DMS153 (cell line): ENCODE measurements at regions not wholly inside any gene's neighbourhood (a gene's known extent, or its start where the extent isn't known, plus 50 kb on each side); places are given as distances from the start of the nearest gene placed in this dataset.
"Not testable (repeated sequence)": the region's sequence is repeated elsewhere in the genome, so short reads cannot be mapped to it uniquely, and the experiment has no call there.

Source experiments
- DNase-seq: peaks from one replicate; lab custom pipeline; 2025; lab: John Stamatoyannopoulos, UW

- DNase-seq: no peak
These were observed 51.7 kb downstream of the FAM50B start for GRCh38 chr6:3900744-3901336.

GRCh38 chr6:3902871-3903648, 53.9 kb downstream of the FAM50B start:
- DNase-seq: no peak

GRCh38 chr6:3904518-3904917, 55.3 kb downstream of the FAM50B start:
- no peak for DNase-seq

GRCh38 chr6:3905945-3906845, 57.0 kb downstream of the FAM50B start:
- DNase-seq: no peak

GRCh38 chr6:3906846-3907151, 57.6 kb downstream of the FAM50B start:
- DNase-seq: no peak

- no peak for DNase-seq
These were observed 59.0 kb downstream of the FAM50B start for GRCh38 chr6:3908223-3908622.

GRCh38 chr6:3908961-3909360, 59.8 kb downstream of the FAM50B start:
- DNase-seq: no peak

- DNase-seq: no peak
These were observed 61.0 kb downstream of the FAM50B start for GRCh38 chr6:3910106-3910663.

- no peak for DNase-seq
These were observed 62.0 kb downstream of the FAM50B start for GRCh38 chr6:3911130-3911529.

GRCh38 chr6:3911614-3912336, 62.6 kb downstream of the FAM50B start:
- DNase-seq: no peak

GRCh38 chr6:3912361-3913076, 63.3 kb downstream of the FAM50B start:
- no peak for DNase-seq

- DNase-seq: peak; percentile 31
These were observed 64.1 kb downstream of the FAM50B start for GRCh38 chr6:3913077-3913957.

GRCh38 chr6:3913958-3914337, 64.8 kb downstream of the FAM50B start:
- DNase-seq: no peak

- DNase-seq: no peak
These were observed 66.1 kb downstream of the FAM50B start for GRCh38 chr6:3915076-3915791.

GRCh38 chr6:3916211-3916610, 67.0 kb downstream of the FAM50B start:
- no peak for DNase-seq

GRCh38 chr6:3916749-3917148, 67.6 kb downstream of the FAM50B start:
- not testable (repeated sequence) for DNase-seq

- peak; percentile 16 for DNase-seq
These were observed 69.3 kb downstream of the FAM50B start for GRCh38 chr6:3918469-3918868.

GRCh38 chr6:3919130-3919628, 70.0 kb downstream of the FAM50B start:
- DNase-seq: peak; percentile 53

GRCh38 chr6:3919849-3920248, 70.7 kb downstream of the FAM50B start:
- no peak for DNase-seq
